Thyroid gland (tissue), 4 donors: ENCODE measurements at regions not wholly inside any gene's neighbourhood (a gene's known extent, or its start where the extent isn't known, plus 50 kb on each side); places are given as distances from the start of the nearest gene placed in this dataset.

Experiments
- POLR2A ChIP-seq, 2 donors: fragments of 450-650 bp; IDR thresholded peaks; one replicate each; pipeline ENCODE4 v1.6.1; 2017; ENCODE audit warnings: antibody characterized with exemption in 2 of 2, mild to moderate bottlenecking in 2 of 2, moderate library complexity in 1 of 2
- TF ChIP-seq, protein P1 (sequence below), 6 experiments: fragments of 200-600 bp in 3 of 6; fragments of 450-650 bp in 3 of 6; sonication (generic) in 3 of 6; IDR thresholded peaks; one replicate each; pipeline ENCODE4 v1.5.1; 2016 to 2019; ENCODE audit warnings: antibody characterized with exemption in 6 of 6, mild to moderate bottlenecking in 2 of 6, inconsistent platforms in 1 of 6, moderate library complexity in 1 of 6

DNA sequence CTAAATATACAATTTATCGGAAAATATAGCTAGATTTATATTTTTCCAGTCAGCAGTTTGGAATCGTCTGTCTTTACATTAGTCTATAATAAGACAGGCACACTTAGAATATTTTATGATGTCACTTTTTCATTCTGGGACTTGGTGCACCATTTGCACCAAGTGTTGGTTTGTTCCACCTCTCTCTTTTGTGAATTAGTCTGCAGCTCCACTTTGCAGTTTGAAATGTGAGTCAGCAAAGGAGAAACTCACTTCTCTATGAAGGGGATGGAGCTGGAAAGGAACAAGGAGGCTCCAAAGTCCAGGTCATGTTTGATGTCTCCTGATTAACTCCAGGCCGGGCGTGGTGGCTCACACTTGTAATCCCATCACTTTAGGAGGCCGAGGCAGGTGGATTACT lies 63.8 kb upstream of the RTN4 start:
- TF ChIP-seq, protein P1, sequence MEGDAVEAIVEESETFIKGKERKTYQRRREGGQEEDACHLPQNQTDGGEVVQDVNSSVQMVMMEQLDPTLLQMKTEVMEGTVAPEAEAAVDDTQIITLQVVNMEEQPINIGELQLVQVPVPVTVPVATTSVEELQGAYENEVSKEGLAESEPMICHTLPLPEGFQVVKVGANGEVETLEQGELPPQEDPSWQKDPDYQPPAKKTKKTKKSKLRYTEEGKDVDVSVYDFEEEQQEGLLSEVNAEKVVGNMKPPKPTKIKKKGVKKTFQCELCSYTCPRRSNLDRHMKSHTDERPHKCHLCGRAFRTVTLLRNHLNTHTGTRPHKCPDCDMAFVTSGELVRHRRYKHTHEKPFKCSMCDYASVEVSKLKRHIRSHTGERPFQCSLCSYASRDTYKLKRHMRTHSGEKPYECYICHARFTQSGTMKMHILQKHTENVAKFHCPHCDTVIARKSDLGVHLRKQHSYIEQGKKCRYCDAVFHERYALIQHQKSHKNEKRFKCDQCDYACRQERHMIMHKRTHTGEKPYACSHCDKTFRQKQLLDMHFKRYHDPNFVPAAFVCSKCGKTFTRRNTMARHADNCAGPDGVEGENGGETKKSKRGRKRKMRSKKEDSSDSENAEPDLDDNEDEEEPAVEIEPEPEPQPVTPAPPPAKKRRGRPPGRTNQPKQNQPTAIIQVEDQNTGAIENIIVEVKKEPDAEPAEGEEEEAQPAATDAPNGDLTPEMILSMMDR (IDR thresholded peaks at IDR 0.05), result no peak
- TF ChIP-seq POLR2A (IDR thresholded peaks at IDR 0.05), result no peak
